HL-60 (cell line): ENCODE measurements at regions not wholly inside any gene's neighbourhood (a gene's known extent, or its start where the extent isn't known, plus 50 kb on each side); places are given as distances from the start of the nearest gene placed in this dataset.

Experiments used
- DNase-seq, 2 experiments: peaks; one replicate each; pipeline ENCODE4 v3.0.0-alpha.2; 2010 to 2020; ENCODE audit warnings: low read depth in 1 of 2, low spot score in 1 of 2
- H3K27ac ChIP-seq: fragments of 250-450 bp; sonication (Bioruptor Pico); replicated peaks from 2 replicates; pipeline ENCODE4 v1.5.1; 2020; ENCODE audit warnings: mild to moderate bottlenecking, moderate library complexity
- H3K27me3 ChIP-seq: fragments of 250-450 bp; sonication (Bioruptor Pico); 2 replicates; pipeline ENCODE4 v1.5.1; 2021; ENCODE audit warnings: mild to moderate bottlenecking, moderate library complexity; ENCODE audit not compliant: insufficient read depth, poor library complexity, severe bottlenecking
- H3K4me3 ChIP-seq: replicated peaks from 2 replicates; pipeline ENCODE4 v1.5.1; 2011; ENCODE audit warnings: mild to moderate bottlenecking, control low read depth, low read length; ENCODE audit not compliant: insufficient read depth
- CTCF ChIP-seq: IDR thresholded peaks from one replicate; pipeline ENCODE4 v1.5.1; 2011; ENCODE audit warnings: low read length, control low read depth, inconsistent platforms; ENCODE audit not compliant: insufficient read depth
- GABPA ChIP-seq: IDR thresholded peaks from 2 replicates; pipeline ENCODE4 v1.6.1; 2012; ENCODE audit warnings: low read depth
- POLR2AphosphoS5 ChIP-seq: IDR thresholded peaks from 2 replicates; pipeline ENCODE4 v1.6.1; 2012; ENCODE audit warnings: low read depth
- REST ChIP-seq: IDR thresholded peaks from 2 replicates; pipeline ENCODE4 v1.6.1; 2012; ENCODE audit warnings: low read depth; ENCODE audit not compliant: insufficient replicate concordance
- SPI1 ChIP-seq: IDR thresholded peaks from 2 replicates; pipeline ENCODE4 v1.6.1; 2012; ENCODE audit warnings: low read depth, mild to moderate bottlenecking, borderline replicate concordance

DNA sequence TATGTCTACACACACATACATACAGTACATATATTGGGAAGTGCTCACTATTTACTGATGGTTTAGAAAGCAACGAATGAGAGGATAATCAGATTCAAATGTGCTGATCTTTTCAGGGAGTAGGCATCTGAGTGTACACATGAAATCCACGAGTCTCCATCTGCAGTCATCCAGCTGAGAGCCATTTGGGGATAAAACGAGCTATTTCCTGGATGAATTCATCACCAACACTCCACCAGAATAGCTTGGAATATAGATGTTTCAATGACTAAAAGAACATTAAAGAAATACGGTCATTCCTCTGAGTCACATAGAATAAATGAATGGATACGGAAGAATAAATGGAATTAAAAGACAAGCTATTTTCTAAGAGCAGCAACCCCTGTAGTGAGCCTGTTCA is 721.6 kb upstream of the ARGLU1 start:
- no peaks in the 10 kb centered on the region for H3K27me3 ChIP-seq
- DNase-seq: no peak
- no peak overlapping the region for H3K27ac ChIP-seq
- TF ChIP-seq CTCF (no peak), POLR2AphosphoS5 (no peak), SPI1 (no peak), REST (no peak), GABPA (no peak)
- no peak overlapping the region for H3K4me3 ChIP-seq

DNA sequence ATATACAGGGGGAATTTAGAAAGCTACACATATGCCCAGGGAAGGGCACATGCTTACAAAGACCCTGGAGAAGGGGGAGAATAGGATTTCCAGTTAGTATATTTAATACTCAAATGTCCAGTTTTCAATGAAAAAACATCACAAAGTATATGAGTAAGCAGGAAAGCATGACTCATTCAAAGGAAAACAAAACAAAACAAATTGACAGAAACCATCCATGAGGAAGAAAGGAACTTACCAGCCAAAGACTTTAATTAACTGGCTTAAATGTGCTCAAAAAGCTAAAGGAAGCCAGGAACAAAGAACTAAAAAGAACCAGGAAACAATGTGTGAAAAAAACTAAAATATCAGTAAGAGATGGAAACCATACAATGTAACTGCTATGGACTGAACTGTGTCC is 716.2 kb upstream of the ARGLU1 start:
- no peak for DNase-seq
- H3K4me3 ChIP-seq: no peak overlapping the region
- no peak overlapping the region for H3K27ac ChIP-seq
- H3K27me3 ChIP-seq: no peaks in the 10 kb centered on the region
- no peak for TF ChIP-seq POLR2AphosphoS5

GRCh38 chr13:107277911-107278310 is 710.0 kb upstream of the ARGLU1 start:
- TF ChIP-seq POLR2AphosphoS5: no peak
- TF ChIP-seq REST: no peak
- no peak for TF ChIP-seq SPI1
- TF ChIP-seq CTCF: no peak
- no peak for TF ChIP-seq GABPA
- DNase-seq: no peak
- Histone ChIP-seq H3K27me3 (no peaks in the 10 kb centered on the region), H3K4me3 (no peak overlapping the region), H3K27ac (no peak overlapping the region)

GRCh38 chr13:107276936-107277335 is 709.0 kb upstream of the ARGLU1 start:
- Histone ChIP-seq H3K27ac (no peak overlapping the region), H3K4me3 (no peak overlapping the region), H3K27me3 (no peaks in the 10 kb centered on the region)
- DNase-seq: no peak
- TF ChIP-seq REST (no peak), GABPA (no peak), SPI1 (no peak), CTCF (no peak), POLR2AphosphoS5 (no peak)
